H1 (cell line): ENCODE measurements at regions not wholly inside any gene's neighbourhood (a gene's known extent, or its start where the extent isn't known, plus 50 kb on each side); places are given as distances from the start of the nearest gene placed in this dataset.

Source experiments
- BRCA1 ChIP-seq: IDR thresholded peaks from 2 replicates; pipeline ENCODE4 v1.6.1; 2012; ENCODE audit warnings: low read depth, low read length, improper control_type of control experiment
- CBX5 ChIP-seq: fragments of 300-800, 300-1000 bp; sonication (generic); IDR thresholded peaks from 2 replicates; pipeline ENCODE4 v1.7.1; 2016; ENCODE audit warnings: antibody characterized with exemption, low read length, low read depth
- CEBPB ChIP-seq: IDR thresholded peaks from 2 replicates; pipeline ENCODE4 v1.6.1; 2012; ENCODE audit warnings: low read depth, low read length
- CTCF ChIP-seq, 3 experiments: IDR thresholded peaks; 1 replicate in 2 of 3; 2 replicates in 1 of 3; pipeline versions ENCODE4 v1.5.1 to v1.6.1; 2011; ENCODE audit warnings: low read length in 3 of 3, mild to moderate bottlenecking in 3 of 3, inconsistent platforms in 2 of 3, low read depth in 1 of 3, moderate library complexity in 1 of 3; ENCODE audit not compliant: insufficient read depth in 1 of 3; ENCODE audit errors: control extremely low read depth in 1 of 3
- MAX ChIP-seq: IDR thresholded peaks from 2 replicates; pipeline ENCODE4 v1.6.1; 2012; ENCODE audit warnings: inconsistent platforms
- POLR2A ChIP-seq, 2 experiments: IDR thresholded peaks; 1 replicate in 1 of 2; 2 replicates in 1 of 2; pipeline ENCODE4 v1.6.1; 2011; ENCODE audit warnings: low read depth in 2 of 2, low read length in 2 of 2, mild to moderate bottlenecking in 2 of 2; ENCODE audit errors: control extremely low read depth in 1 of 2
- RXRA ChIP-seq: IDR thresholded peaks from 2 replicates; pipeline ENCODE4 v1.6.1; 2011; ENCODE audit warnings: low read depth, mild to moderate bottlenecking, low read length, moderate library complexity; ENCODE audit not compliant: insufficient read depth
- SP2 ChIP-seq: IDR thresholded peaks from 2 replicates; pipeline ENCODE4 v1.6.1; 2012; ENCODE audit warnings: mild to moderate bottlenecking, low read length, inconsistent platforms
- SP4 ChIP-seq: IDR thresholded peaks from 2 replicates; pipeline ENCODE4 v1.6.1; 2012; ENCODE audit warnings: low read length, inconsistent platforms
- YY1 ChIP-seq: IDR thresholded peaks from 2 replicates; pipeline ENCODE4 v1.6.1; 2011; ENCODE audit warnings: low read depth, mild to moderate bottlenecking, low read length

- TF ChIP-seq SP2 (no peak), BRCA1 (no peak), RXRA (no peak), MAX (no peak), CBX5 (no peak), SP4 (no peak), CTCF (IDR thresholded peaks at IDR 0.05; ENCODE audit: control extremely low read depth in 1 of 3, insufficient read depth in 1 of 3, low read depth in 1 of 3, low read length in 3 of 3) (no peak), POLR2A (IDR thresholded peaks at IDR 0.05; ENCODE audit: control extremely low read depth in 1 of 2, low read depth in 2 of 2, low read length in 2 of 2) (no peak), YY1 (no peak), CEBPB (peak; percentile 95)
Measured at GRCh38 chr6:44052419-44053023, 74.7 kb downstream of the MRPL14 start.
